Esophagus squamous epithelium (tissue), 5 donors: ENCODE measurements at regions not wholly inside any gene's neighbourhood (a gene's known extent, or its start where the extent isn't known, plus 50 kb on each side); places are given as distances from the start of the nearest gene placed in this dataset.
"Not testable (repeated sequence)": the region's sequence is repeated elsewhere in the genome, so short reads cannot be mapped to it uniquely, and the experiment has no call there.

Experiments used
- DNase-seq: peaks from one replicate; lab custom pipeline; 2025; lab: John Stamatoyannopoulos, UW
- H3K27ac ChIP-seq, 4 donors: fragments of 200-600 bp; sonication (generic); one replicate each; pipeline ENCODE4 v1.5.1; 2016 to 2019; ENCODE audit warnings: mild to moderate bottlenecking in 1 of 4
- H3K27me3 ChIP-seq, 4 donors: fragments of 200-600 bp; sonication (generic); 1 replicate in 3 of 4; 2 replicates in 1 of 4; pipeline versions ENCODE4 v1.5.1 to v1.6.0; 2017 to 2021; ENCODE audit warnings: antibody characterized with exemption in 1 of 4
- H3K36me3 ChIP-seq, 3 donors: fragments of 200-600 bp; sonication (generic); one replicate each; pipeline ENCODE4 v1.5.1; 2016 to 2019
- H3K4me1 ChIP-seq, 3 donors: fragments of 200-600 bp; sonication (generic); one replicate each; pipeline ENCODE4 v1.5.1; 2017 to 2019
- H3K4me3 ChIP-seq, 4 donors: fragments of 200-600 bp; sonication (generic); 1 replicate in 3 of 4; 2 replicates in 1 of 4; pipeline ENCODE4 v1.5.1; 2016 to 2019; ENCODE audit warnings: mild to moderate bottlenecking in 2 of 4, moderate library complexity in 1 of 4
- H3K9me3 ChIP-seq, 3 donors: fragments of 200-600 bp; sonication (generic); one replicate each; pipeline ENCODE4 v1.5.1; 2016 to 2019
- POLR2A ChIP-seq, 4 donors: fragments of 450-650 bp; IDR thresholded peaks; one replicate each; pipeline ENCODE4 v1.6.1; 2017; ENCODE audit warnings: antibody characterized with exemption in 4 of 4, mild to moderate bottlenecking in 4 of 4, moderate library complexity in 3 of 4
- WGBS, 2 donors: methylation state at CpG; one replicate each; pipeline ENCODE4 v1.1.5; 2018; 5-methylcytosine and 5-hydroxymethylcytosine counted together
- intact Hi-C: fragments of 100-400 bp; cut with DNase I; formaldehyde crosslinking; loops from one replicate; pipeline ENCODE4 v1.15.0; 2022
- TF ChIP-seq, protein P1 (sequence below), 6 experiments: fragments of 450-650 bp in 4 of 6; fragments of 200-600 bp in 2 of 6; sonication (generic) in 2 of 6; IDR thresholded peaks; one replicate each; pipeline ENCODE4 v1.5.1; 2016 to 2019; ENCODE audit warnings: antibody characterized with exemption in 6 of 6, mild to moderate bottlenecking in 4 of 6, moderate library complexity in 4 of 6
- donor health status: DM: yes; HTN: yes; CAD: no.

DNA sequence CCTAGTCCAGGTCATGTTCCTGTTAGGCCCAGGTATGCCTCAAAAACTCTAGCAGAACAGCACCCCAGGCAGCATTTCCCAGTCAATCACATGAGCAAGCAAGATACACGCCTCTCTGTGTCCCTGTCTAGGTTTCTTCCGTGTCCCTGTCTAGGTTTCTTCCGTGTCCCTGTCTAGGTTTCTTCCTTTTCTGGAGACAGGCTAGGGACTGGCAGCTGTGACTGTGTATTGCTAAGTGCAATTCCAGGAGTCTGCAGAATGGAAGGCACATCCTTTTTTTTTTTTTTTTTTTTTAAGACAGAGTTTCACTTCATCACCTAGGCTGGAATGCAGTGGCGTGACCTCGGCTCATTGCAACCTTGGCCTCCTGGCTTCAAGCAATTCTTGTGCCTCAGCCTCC lies 77.6 kb downstream of the SETD4 start:
- WGBS, 2 donors: 61 to 90% methylated on average over 2 to 5 of the region's 5 CpGs
- H3K4me1 ChIP-seq: no peaks in the 10 kb centered on the region
- H3K4me3 ChIP-seq: no peak overlapping the region
- no peaks in the 10 kb centered on the region for H3K36me3 ChIP-seq
- no peaks in the 10 kb centered on the region for H3K9me3 ChIP-seq
- H3K27ac ChIP-seq: no peak overlapping the region
- H3K27me3 ChIP-seq: peaks cover 0 to 66% (median 0%) of the 10 kb centered on the region in 4 donors
- TF ChIP-seq, protein P1, sequence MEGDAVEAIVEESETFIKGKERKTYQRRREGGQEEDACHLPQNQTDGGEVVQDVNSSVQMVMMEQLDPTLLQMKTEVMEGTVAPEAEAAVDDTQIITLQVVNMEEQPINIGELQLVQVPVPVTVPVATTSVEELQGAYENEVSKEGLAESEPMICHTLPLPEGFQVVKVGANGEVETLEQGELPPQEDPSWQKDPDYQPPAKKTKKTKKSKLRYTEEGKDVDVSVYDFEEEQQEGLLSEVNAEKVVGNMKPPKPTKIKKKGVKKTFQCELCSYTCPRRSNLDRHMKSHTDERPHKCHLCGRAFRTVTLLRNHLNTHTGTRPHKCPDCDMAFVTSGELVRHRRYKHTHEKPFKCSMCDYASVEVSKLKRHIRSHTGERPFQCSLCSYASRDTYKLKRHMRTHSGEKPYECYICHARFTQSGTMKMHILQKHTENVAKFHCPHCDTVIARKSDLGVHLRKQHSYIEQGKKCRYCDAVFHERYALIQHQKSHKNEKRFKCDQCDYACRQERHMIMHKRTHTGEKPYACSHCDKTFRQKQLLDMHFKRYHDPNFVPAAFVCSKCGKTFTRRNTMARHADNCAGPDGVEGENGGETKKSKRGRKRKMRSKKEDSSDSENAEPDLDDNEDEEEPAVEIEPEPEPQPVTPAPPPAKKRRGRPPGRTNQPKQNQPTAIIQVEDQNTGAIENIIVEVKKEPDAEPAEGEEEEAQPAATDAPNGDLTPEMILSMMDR (IDR thresholded peaks at IDR 0.05): no peak
- TF ChIP-seq POLR2A (IDR thresholded peaks at IDR 0.05): no peak
- DNase-seq: no peak
- intact Hi-C loops: no loop called here

DNA sequence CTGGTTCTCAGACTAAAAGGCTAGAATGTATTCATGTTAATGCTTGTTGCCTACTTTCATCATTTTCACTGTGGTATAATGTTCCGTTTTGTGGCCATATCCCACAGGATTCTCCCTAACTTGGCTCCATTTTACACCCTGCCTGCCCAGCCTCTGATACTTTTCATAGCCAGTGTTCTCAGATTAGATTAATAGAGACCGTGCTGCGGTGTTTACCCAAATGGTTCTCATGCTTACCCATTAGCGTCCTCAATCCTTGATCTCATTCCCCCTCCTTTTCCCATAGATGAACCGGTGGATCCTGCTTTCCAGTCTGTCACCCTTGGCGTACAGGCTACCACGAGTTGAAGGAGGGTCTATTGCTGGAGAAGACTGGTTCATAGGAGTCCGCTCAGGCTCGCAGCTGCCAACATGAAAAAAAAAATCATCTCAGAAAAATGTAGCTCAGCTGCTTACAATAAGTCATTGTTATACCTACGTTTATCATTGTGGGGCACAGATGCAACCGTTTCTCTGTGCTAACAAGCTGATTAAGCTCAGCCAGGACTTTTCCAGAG lies 78.7 kb downstream of the SETD4 start:
- WGBS, 2 donors: 48 to 52% methylated on average over 9 to 11 of the region's 11 CpGs
- Histone ChIP-seq H3K27ac (no peak overlapping the region), H3K36me3 (no peaks in the 10 kb centered on the region), H3K4me1 (no peaks in the 10 kb centered on the region), H3K27me3 (peaks cover 0 to 60% (median 0%) of the 10 kb centered on the region in 4 donors), H3K9me3 (no peaks in the 10 kb centered on the region), H3K4me3 (no peak overlapping the region)
- TF ChIP-seq, protein P1 (IDR thresholded peaks at IDR 0.05): no peak
- TF ChIP-seq POLR2A (IDR thresholded peaks at IDR 0.05): no peak
- no peak for DNase-seq
- intact Hi-C loops: no loop called here

DNA sequence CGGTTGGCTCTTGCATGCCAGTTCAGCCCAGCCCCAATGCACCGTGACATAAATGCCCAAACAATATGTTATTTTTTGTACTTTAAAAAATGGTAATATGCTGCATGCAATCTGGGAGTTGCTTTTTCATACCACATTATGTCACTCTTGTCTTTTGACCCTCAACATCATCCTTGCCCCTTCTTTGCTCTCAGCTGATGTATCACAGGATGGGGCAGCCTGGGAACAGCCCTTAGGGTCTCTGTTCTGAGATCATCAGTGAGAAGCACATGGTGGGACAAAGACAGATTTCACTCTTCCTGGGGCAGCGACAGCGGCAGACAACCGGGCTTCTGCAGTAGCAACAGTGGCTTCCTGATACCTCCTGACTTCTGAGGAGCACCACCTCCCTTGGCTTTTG lies 79.5 kb downstream of the SETD4 start:
- no peak for DNase-seq
- no peaks in the 10 kb centered on the region for H3K4me1 ChIP-seq
- H3K27ac ChIP-seq: no peak overlapping the region
- H3K4me3 ChIP-seq: no peak overlapping the region
- peaks cover 0 to 62% (median 0%) of the 10 kb centered on the region in 4 donors for H3K27me3 ChIP-seq
- TF ChIP-seq, protein P1 (IDR thresholded peaks at IDR 0.05): no peak
- no peak for TF ChIP-seq POLR2A (IDR thresholded peaks at IDR 0.05)
- 50 to 77% methylated on average over 5 of the region's 5 CpGs for WGBS, 2 donors
- intact Hi-C loops: no loop called here
- no peaks in the 10 kb centered on the region for H3K36me3 ChIP-seq
- H3K9me3 ChIP-seq: no peaks in the 10 kb centered on the region

DNA sequence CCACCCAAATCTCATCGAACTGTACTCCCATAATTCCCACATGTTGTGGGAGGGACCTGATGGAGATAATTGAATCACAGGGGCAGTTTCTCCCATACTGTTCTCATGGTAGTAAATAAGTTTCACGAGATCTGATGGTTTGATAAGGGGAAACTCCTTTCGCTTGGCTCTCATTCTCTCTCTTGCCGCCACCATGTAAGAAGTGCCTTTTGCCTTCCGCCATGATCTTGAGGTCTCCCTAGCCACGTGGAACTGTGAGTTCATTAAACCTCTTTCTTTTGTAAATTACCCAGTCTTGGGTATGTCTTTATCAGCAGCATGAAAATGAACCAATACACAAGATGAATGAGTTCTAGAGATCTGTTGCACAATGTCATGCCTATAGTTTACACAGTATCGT lies 82.5 kb downstream of the SETD4 start:
- DNase-seq, H3K4me1 ChIP-seq, H3K36me3 ChIP-seq, H3K27ac ChIP-seq, H3K4me3 ChIP-seq, H3K9me3 ChIP-seq, intact Hi-C loops: not testable (repeated sequence)
- 43 to 93% methylated on average over 7 of the region's 7 CpGs for WGBS, 2 donors
- H3K27me3 ChIP-seq: peaks cover 0 to 39% (median 0%) of the 10 kb centered on the region in 4 donors

DNA sequence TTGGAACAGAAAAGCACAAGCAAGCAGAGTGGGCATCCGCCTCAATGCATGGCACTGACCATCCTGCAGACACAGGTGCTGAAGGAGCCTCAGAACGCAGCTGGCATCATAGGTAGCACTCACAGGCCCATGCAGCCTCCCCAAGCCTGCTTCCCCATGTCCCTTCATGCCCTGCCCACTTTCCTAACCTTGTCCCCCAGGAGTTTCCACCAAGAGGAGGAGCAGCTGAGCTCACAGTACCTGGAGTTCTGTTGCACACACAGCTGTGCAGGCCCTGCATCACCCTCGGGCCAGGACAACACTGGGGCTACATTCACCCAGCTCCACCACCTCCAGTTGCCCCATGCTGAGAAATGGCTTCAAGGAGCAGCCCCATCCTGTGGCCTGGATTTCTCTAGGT lies 83.4 kb downstream of the SETD4 start:
- DNase-seq: no peak
- intact Hi-C loops: no loop called here
- H3K27ac ChIP-seq: no peak overlapping the region
- H3K4me3 ChIP-seq: no peak overlapping the region
- peaks cover 0 to 35% (median 0%) of the 10 kb centered on the region in 4 donors for H3K27me3 ChIP-seq
- TF ChIP-seq POLR2A (IDR thresholded peaks at IDR 0.05): no peak
- TF ChIP-seq, protein P1 (IDR thresholded peaks at IDR 0.05): no peak
- WGBS, 2 donors: 77 to 81% methylated on average over 2 to 3 of the region's 3 CpGs
- no peaks in the 10 kb centered on the region for H3K4me1 ChIP-seq
- H3K36me3 ChIP-seq: no peaks in the 10 kb centered on the region
- H3K9me3 ChIP-seq: no peaks in the 10 kb centered on the region

DNA sequence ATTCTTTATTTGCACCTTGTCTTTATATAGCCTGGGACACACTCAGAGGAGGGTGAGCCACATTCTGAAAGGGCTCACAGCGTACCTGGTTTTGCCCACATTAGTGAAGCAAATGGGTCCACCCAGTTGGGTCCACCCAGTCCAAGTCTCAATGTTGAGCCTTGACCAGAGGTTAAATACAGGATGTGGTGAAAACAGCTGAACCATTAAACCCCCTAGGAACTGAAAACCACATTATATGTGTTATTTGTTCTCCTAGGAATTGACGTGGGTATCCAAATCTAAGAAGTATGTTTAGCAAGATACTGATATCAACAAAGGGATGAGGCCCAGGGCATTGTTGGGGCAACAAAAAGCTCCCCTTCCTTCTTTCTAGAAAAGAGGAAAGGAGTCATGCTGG lies 83.8 kb downstream of the SETD4 start:
- H3K27ac ChIP-seq: no peak overlapping the region
- TF ChIP-seq, protein P1 (IDR thresholded peaks at IDR 0.05): no peak
- no peak for TF ChIP-seq POLR2A (IDR thresholded peaks at IDR 0.05)
- no peak overlapping the region for H3K4me3 ChIP-seq
- no peaks in the 10 kb centered on the region for H3K4me1 ChIP-seq
- no peaks in the 10 kb centered on the region for H3K36me3 ChIP-seq
- peaks cover 0 to 32% (median 0%) of the 10 kb centered on the region in 4 donors for H3K27me3 ChIP-seq
- intact Hi-C loops: no loop called here
- no peaks in the 10 kb centered on the region for H3K9me3 ChIP-seq
- 75 to 82% methylated on average over 1 to 2 of the region's 2 CpGs for WGBS, 2 donors
- DNase-seq: no peak
